Activated T-cell treated with anti-CD3 and anti-CD28 coated beads, Interleukin-2, amount 50 U/mL, for 4 hours (primary cell): ENCODE measurements at regions not wholly inside any gene's neighbourhood (a gene's known extent, or its start where the extent isn't known, plus 50 kb on each side); places are given as distances from the start of the nearest gene placed in this dataset.
A peak's percentile ranks its signal among the peaks of the same experiment; 100 is the strongest.
"Not testable (repeated sequence)": the region's sequence is repeated elsewhere in the genome, so short reads cannot be mapped to it uniquely, and the experiment has no call there.

Experiments
- ATAC-seq, 2 donors: fragments of 200-7000 bp; cut with Tn5 transposase; one replicate each; pipeline ENCODE4 v1.10.0; 2021
- DNase-seq: peaks from one replicate; pipeline ENCODE4 v3.0.0-alpha.2; 2020
- H3K27me3 Mint-ChIP-seq: one replicate; pipeline ENCODE4 v1.8.0; 2021; ENCODE audit warnings: low read depth, mixed read lengths
- H3K36me3 Mint-ChIP-seq: one replicate; pipeline ENCODE4 v1.8.0; 2022; ENCODE audit warnings: mixed read lengths; ENCODE audit not compliant: insufficient read depth
- H3K4me1 Mint-ChIP-seq: one replicate; pipeline ENCODE4 v1.8.0; 2021; ENCODE audit warnings: low read depth, mixed read lengths
- H3K4me3 Mint-ChIP-seq: one replicate; pipeline ENCODE4 v1.8.0; 2021; ENCODE audit warnings: mild to moderate bottlenecking, moderate library complexity, mixed read lengths
- H3K9me3 Mint-ChIP-seq: one replicate; pipeline ENCODE4 v1.8.0; 2021; ENCODE audit warnings: mixed read lengths

DNA sequence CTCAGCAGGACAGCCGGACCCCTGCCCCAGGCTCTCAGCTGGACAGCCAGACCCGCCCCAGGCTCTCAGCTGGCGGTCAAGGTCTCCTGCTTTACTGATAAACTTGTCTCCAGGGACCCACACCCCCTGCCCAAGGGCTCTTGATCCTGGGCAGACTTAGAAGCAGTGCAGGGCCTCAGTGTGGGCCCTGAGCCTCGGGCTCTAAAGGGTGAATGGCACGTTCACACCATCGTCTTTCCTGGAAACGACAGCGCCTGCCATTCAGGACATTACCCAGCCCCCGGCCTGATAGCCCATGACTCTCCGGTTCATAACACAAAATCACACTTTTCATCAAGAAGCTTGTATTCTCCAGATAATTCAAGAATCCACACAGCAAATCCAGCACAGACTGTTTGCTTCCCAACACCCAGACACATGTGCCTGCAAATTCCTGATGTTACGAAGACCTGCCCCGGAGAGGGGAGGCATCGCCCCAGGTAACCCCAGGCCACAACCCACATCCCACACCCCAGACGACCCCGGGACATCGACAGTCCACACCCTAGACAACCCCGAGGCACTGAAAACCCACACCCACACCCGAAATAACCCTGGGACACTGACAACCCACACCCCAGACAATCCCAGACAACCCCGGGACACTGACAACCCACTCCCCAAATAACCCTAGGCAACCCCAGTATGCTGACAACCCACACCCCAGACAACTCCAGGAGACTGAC, 136.8 kb downstream of the FAM53A start:
- H3K9me3 Mint-ChIP-seq: no peaks in the 10 kb centered on the region
- H3K4me3 Mint-ChIP-seq: no peak overlapping the region
- H3K36me3 Mint-ChIP-seq: no peaks in the 10 kb centered on the region
- peaks cover 27% of the 10 kb centered on the region for H3K4me1 Mint-ChIP-seq
- no peak for DNase-seq
- ATAC-seq: no peak
- peaks cover 6% of the 10 kb centered on the region for H3K27me3 Mint-ChIP-seq

DNA sequence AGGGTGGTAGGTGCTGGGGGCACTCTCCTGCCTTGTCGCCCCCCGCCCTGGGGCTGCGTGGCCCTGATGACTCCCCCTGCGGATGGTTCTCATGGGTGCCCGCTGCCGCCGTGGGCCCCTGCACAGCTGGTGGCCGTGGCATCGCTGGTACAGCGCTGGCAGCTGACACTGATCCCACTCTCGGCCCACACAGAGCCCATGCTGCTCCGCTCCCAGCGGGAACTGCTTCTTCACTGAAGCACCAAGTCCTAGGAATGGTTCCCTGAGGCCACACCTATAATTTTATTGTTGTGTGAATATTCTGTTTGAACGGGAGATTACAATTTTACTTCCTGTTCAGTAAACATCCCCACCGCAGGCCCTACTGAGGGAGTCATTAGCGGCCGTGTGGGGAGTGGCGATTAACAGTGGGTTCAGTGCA, 138.6 kb upstream of the NKX1-1 start:
- peak overlapping the region; percentile 11 for H3K4me3 Mint-ChIP-seq
- H3K36me3 Mint-ChIP-seq: no peaks in the 10 kb centered on the region
- peak in 1 of 2 donors; percentile 48 for ATAC-seq

DNA sequence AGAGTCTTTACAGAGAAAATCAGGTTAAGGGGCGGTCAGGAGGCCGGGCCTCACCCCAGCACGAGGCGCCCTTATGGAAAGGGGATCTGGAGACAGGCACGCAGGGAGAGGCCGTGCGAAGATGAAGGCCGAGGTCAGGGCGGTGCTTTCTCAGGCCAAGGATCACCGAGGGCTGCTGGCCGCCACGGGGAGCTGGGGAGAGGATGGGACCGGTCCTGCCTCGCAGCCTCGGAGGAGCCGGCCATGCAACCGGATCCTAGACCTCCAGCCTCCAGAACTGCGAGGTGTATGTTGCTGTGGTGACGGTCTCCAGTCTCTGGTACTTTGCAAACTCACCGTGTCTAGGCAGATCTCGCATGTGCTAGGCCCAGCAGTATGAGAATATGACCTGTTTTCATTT, 138.2 kb upstream of the NKX1-1 start:
- Mint-ChIP-seq H3K4me3 (peak overlapping the region; percentile 11), H3K4me1 (peaks cover 27% of the 10 kb centered on the region)
- not testable (repeated sequence) for H3K9me3 Mint-ChIP-seq, DNase-seq, H3K27me3 Mint-ChIP-seq, H3K36me3 Mint-ChIP-seq, ATAC-seq

More for the DNA sequence above, 138.6 kb upstream of the NKX1-1 start:
- Mint-ChIP-seq H3K9me3 (no peaks in the 10 kb centered on the region), H3K27me3 (peaks cover 6% of the 10 kb centered on the region), H3K4me1 (peaks cover 27% of the 10 kb centered on the region)
- no peak for DNase-seq

DNA sequence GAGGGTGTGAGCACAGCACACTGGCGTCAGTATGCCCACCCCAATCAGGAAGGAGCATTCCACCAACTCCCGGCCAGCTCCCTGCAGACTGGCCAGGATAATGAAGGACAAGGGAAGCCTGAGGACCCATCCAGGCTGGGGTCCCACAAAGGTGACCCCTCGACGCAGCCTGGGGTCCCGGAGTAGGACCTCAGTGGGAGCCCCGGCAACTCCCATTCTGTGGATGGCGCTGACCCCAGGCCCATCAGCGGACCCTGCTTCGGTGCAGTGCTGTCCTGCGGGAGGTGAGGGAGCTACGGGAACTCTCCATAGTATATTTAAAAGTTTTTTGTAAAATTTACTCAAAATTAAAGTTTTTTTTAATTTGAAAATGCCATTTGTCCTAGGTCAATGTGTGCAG, 137.7 kb upstream of the NKX1-1 start:
- Mint-ChIP-seq H3K4me3 (no peak overlapping the region), H3K4me1 (peaks cover 27% of the 10 kb centered on the region), H3K36me3 (no peaks in the 10 kb centered on the region), H3K9me3 (no peaks in the 10 kb centered on the region), H3K27me3 (peaks cover 6% of the 10 kb centered on the region)
- ATAC-seq: no peak
- DNase-seq: no peak

DNA sequence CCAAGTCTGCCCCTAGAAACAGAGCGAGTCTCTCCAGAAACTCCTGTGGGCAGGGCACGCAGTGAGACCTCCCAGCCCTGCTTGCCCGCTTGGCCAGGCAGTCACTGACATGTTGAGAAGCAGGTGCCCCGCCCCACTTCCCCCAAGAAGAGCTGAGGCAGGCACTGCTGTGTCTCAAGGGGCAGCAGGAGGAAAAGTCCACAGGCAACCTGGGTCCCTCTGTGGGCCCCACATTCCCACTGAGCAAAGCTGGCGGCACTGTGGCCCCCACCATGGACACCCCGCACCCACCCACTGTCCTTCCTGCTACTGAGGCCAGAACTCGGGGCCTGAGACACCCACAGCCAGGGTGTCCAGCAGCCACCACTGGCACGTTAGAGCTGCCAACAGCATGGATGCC, 137.3 kb upstream of the NKX1-1 start:
- peaks cover 23% of the 10 kb centered on the region for H3K4me1 Mint-ChIP-seq
- no peaks in the 10 kb centered on the region for H3K9me3 Mint-ChIP-seq
- H3K27me3 Mint-ChIP-seq: peaks cover 6% of the 10 kb centered on the region
- no peak for DNase-seq
- no peak for ATAC-seq
- H3K4me3 Mint-ChIP-seq: no peak overlapping the region
- no peaks in the 10 kb centered on the region for H3K36me3 Mint-ChIP-seq

DNA sequence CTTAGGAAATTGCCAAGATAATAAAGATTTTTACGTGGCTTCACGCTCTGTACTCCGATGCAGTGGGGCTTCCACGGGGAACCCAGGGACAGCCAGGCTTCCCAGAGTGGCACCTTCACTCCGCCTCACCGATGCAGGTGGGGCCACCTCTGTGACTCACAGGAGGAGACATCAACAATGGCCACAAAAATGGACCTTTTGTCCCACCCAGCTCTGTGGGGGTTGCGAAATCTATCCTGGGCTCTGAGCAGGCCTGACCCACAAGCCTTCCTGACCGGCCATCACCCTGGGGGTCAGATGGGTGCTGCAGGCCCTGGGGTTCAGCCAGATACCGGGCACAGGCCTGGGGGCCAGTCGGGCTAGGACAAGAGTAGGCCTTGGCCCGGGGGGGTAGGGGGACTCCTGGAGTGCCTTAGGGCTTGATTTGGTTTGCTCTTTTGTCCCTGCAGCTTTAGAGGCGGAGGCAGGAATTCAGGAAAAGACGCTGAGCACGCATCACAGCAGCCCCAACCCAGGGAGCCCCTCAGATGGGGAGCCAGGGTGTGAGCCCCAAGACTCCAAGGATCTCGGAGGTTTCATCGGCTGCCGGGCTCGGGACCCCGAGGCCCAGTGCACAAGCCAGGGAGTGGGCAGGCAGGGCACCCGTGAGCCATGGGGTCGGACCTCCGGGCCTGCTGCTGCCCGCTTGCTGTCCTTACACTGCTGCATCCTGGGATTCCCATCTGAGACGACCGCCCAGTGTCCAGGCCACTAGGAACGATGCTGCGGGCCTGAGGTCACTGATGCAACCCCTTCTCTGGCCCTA, 136.5 kb upstream of the NKX1-1 start:
- H3K4me3 Mint-ChIP-seq: no peak overlapping the region
- peaks cover 17% of the 10 kb centered on the region for H3K4me1 Mint-ChIP-seq

DNA sequence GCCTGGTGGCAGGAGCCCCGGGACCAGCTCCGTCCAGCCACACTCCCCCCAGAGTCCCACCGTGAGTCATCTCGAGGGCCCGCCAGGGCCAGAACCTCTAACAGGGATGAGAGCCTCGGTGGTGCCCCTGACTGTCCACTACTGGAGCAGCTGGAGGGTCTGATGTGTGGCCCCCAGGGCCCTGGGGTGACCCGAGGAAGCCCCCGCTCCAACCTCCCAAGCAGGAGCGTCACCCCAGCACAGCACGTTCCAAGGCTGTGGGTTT, 135.9 kb upstream of the NKX1-1 start:
- Mint-ChIP-seq H3K9me3 (no peaks in the 10 kb centered on the region), H3K4me1 (peaks cover 12% of the 10 kb centered on the region), H3K27me3 (no peaks in the 10 kb centered on the region)

More for the DNA sequence above, 136.5 kb upstream of the NKX1-1 start:
- no peak for DNase-seq
- no peaks in the 10 kb centered on the region for H3K9me3 Mint-ChIP-seq
- H3K36me3 Mint-ChIP-seq: no peaks in the 10 kb centered on the region
- peaks cover 5% of the 10 kb centered on the region for H3K27me3 Mint-ChIP-seq
- ATAC-seq: no peak

DNA sequence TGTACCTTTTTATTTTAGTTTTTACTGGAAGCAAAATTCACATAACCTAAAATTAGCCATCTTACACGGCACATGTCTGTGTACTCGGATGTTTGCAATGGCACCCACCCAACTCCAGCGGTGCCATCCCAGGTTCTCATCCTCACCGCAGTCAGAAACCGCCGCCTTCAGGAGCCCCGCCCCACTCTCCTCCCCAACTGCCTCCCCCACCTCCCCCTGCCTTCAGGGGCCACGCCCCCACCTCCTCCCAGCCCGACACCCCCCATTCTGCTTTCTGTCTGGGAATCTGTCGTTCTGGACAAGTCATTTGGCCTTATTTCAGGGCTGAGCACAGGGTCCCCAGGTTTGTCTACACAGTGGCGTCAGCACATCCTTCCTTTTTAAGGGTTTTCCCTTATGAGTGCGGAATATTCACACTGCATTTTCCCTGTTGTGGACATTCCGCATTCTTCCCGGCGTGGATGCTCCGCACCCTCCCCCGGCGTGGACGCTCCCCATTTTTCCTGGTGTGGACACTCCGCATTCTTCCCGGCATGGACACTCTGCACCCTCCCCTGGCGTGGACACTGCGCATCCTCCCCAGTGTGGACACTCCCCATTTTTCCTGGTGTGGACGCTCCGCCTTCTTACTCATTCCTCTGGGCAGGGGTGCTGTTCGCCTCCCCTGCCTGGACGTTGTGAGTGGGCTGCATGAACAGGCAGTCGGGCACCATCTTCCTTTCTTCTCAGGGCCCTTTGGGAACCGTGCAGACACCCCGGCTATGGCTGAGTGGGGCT, 135.4 kb upstream of the NKX1-1 start:
- no peak for ATAC-seq
- Mint-ChIP-seq H3K36me3 (no peaks in the 10 kb centered on the region), H3K27me3 (no peaks in the 10 kb centered on the region)

More for the DNA sequence above, 135.9 kb upstream of the NKX1-1 start:
- DNase-seq (no peak), ATAC-seq (no peak)
- Mint-ChIP-seq H3K36me3 (no peaks in the 10 kb centered on the region), H3K4me3 (no peak overlapping the region)

DNA sequence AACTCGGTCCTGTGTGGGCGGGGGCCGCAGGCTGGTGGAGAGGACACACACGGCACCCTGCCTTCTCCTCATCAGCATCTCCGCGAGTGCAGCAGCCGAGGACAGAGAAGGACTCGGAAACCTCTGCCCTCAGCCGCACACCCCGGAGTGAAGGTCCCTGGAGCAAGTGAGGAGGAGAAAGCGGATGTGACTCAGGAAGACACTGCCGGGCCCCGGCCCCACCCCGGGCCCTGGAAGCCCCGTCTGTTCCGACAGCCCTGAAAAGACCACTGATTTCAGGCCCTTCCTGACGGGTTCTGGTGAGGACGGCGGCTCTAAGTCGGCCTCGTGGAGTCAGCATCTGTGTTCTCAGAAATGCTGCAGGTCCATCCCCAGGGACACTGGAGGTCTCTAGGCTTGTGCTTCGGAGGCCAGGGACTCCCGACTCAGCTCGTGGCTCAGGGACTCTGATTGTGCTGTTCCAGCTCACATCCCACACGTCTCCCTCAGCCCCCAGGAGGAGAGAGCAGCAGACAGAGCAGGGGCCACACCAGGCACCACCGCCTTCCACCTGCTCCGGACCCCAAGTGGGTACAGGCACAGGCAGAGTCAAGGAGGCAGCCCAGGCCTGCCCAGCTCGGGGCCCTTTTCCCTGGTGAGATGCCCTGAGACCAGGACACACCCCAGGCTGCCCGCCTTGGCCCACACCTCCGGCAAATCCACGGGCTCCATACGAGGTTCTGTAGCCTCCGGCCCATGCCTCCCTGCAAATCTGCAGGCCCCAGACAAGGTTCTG, 134.5 kb upstream of the NKX1-1 start:
- Mint-ChIP-seq H3K4me3 (no peak overlapping the region), H3K4me1 (peaks cover 10% of the 10 kb centered on the region), H3K27me3 (no peaks in the 10 kb centered on the region), H3K9me3 (no peaks in the 10 kb centered on the region), H3K36me3 (no peaks in the 10 kb centered on the region)
- DNase-seq: no peak
- ATAC-seq: no peak

More for the DNA sequence above, 135.4 kb upstream of the NKX1-1 start:
- H3K4me1 Mint-ChIP-seq: peaks cover 10% of the 10 kb centered on the region
- no peak for DNase-seq
- H3K4me3 Mint-ChIP-seq: no peak overlapping the region
- no peaks in the 10 kb centered on the region for H3K9me3 Mint-ChIP-seq

DNA sequence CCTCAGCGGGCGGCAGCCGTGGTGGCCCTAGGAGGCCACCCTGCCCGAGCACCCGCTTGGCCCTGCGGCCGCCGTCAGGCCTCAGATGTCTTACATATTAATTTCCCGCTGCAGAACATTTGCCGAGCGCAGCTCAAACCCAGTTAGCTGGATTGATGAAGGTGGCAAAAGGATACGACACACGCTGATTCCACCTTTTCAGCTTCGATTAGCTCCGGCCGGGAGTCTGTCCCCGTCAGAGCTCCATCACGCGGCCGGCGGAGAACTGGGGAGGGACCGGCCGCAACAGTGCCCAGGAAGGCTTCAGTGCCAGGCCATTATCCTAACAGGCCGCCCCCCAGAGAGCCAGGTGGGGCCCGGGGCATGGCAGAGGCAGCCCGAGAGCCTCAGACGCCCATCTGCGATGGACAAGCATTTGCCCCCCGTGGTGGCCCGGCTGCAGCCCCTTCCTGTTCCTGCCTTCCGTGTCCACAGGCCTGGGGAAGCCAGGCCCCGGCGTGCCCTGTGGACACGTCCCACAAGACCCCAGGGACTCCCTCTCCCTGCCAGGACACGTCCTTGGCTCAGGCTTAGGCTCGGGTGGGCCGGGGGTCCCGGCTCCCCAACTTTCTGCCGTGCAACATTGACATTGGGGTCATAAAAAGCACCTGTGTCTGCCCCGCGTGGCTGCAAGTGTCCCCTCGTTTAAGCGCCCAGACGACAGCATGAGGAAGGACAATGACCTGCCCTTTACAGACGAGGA, 133.8 kb upstream of the NKX1-1 start:
- Mint-ChIP-seq H3K9me3 (no peaks in the 10 kb centered on the region), H3K4me1 (peaks cover 10% of the 10 kb centered on the region), H3K4me3 (no peak overlapping the region), H3K36me3 (no peaks in the 10 kb centered on the region), H3K27me3 (no peaks in the 10 kb centered on the region)
- DNase-seq (no peak), ATAC-seq (no peak)

DNA sequence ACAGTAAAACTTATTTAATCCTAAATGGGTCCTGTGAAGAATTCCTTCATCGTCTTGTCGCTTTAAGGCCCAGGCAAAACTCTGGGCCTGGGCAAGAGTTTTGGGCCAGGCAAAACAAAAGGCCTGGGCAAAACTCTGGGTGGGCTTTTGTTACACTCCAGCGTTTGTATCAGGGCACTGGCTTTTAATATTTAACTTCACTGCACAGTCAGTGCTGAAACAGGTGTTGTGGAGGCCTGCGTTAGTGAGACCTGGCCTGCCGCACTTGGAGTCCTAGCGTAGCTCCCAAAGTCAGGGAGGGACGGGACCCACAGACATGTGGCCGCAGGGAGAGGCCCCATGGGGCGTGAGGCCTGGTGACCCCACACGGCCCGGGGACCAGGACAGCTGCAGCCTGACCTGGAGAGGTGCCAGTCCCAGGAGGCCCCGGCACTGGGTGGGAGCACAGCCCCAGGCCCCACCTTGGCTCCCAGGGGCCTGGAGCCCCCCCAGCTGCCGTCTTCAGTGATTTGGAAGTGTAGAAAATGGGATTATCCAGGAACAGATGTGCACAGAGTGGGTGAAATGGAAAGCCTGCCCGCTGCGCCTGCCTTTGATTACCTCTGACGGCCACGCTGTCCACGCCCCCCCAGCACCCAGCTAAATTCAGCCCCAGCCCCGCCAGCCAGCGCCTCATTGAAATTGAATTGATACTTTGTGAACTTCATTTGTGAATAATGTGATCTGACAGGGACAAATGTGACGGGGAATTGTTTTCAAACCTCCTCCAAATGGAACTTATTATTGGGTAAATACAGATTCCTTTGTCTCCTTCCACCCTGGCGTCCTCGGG, 132.9 kb upstream of the NKX1-1 start:
- Mint-ChIP-seq H3K36me3 (no peaks in the 10 kb centered on the region), H3K9me3 (no peaks in the 10 kb centered on the region), H3K4me3 (no peak overlapping the region), H3K4me1 (peaks cover 5% of the 10 kb centered on the region), H3K27me3 (no peaks in the 10 kb centered on the region)
- DNase-seq (no peak), ATAC-seq (no peak)

DNA sequence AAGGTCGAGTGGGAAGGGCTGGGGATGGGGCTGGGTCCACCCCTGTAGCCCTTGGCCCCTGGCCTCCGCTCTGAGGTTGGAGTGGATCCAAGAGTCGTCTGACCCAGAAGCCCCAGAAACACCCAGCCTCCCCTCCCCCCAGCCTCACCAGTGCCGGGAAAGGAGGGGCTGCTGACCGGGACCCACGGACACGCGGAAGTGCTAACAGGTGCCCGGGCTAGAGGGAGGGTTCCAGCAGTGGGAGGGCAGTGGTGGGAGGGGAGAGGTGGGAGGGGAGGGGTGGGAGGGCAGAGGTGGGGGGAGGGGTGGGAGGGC, 131.8 kb upstream of the NKX1-1 start:
- no peaks in the 10 kb centered on the region for H3K9me3 Mint-ChIP-seq
- no peak for DNase-seq
- peaks cover 7% of the 10 kb centered on the region for H3K27me3 Mint-ChIP-seq
- no peaks in the 10 kb centered on the region for H3K4me1 Mint-ChIP-seq
- H3K4me3 Mint-ChIP-seq: no peak overlapping the region
- ATAC-seq: no peak
- no peaks in the 10 kb centered on the region for H3K36me3 Mint-ChIP-seq
